ENCODE measurements at regions not wholly inside any gene's neighbourhood (a gene's known extent, or its start where the extent isn't known, plus 50 kb on each side); places are given as distances from the start of the nearest gene placed in this dataset.

GRCh38 chr6:169841251-169841650, 89.8 kb downstream of the ERMARD start:
- Histone ChIP-seq H3K36me3 (ENCODE audit: control insufficient read depth in 4 of 4, insufficient read depth in 4 of 4, low read length in 3 of 4) (no peaks in the 10 kb centered on the region), H3K9me3 (ENCODE audit: control extremely low read depth in 1 of 5, control insufficient read depth in 4 of 5, insufficient read depth in 2 of 5, low read depth in 1 of 5, low read length in 4 of 5) (no peaks in the 10 kb centered on the region), H3K4me3 (ENCODE audit: control insufficient read depth in 1 of 7, extremely low read depth in 1 of 7, insufficient read depth in 4 of 7, low read depth in 2 of 7, low read length in 6 of 7) (no peak overlapping the region), H3K4me1 (ENCODE audit: control extremely low read depth in 1 of 4, control insufficient read depth in 4 of 4, insufficient read depth in 4 of 4, low read length in 3 of 4) (no peaks in the 10 kb centered on the region), H3K27me3 (replicated peaks in 2 of 5; ENCODE audit: control insufficient read depth in 4 of 5, insufficient read depth in 5 of 5, low read length in 4 of 5) (peaks cover 0 to 28% (median 5%) of the 10 kb centered on the region in 5 experiments), H3K27ac (ENCODE audit: insufficient read depth in 1 of 2, low read depth in 1 of 2, low read length in 2 of 2, poor library complexity in 1 of 2, severe bottlenecking in 2 of 2) (no peak overlapping the region)
- ChIA-PET POLR2A (no interaction called here), CTCF (interaction anchor here (1.5 kb wide), 1 partner anchor 36 kb away, joined by 3 read pairs; no protein-coding TSS in a partner anchor)
- DNase-seq, result no peak
- WGBS (ENCODE audit: insufficient coverage), result 90% methylated on average over 6 of the region's 6 CpGs

- CTCF ChIA-PET, result no interaction called here
- POLR2A ChIA-PET, result no interaction called here
- 87% methylated on average over 11 of the region's 25 CpGs for WGBS (ENCODE audit: insufficient coverage)
- Histone ChIP-seq H3K4me3 (ENCODE audit: control insufficient read depth in 1 of 7, extremely low read depth in 1 of 7, insufficient read depth in 4 of 7, low read depth in 2 of 7, low read length in 6 of 7) (no peak overlapping the region), H3K4me1 (ENCODE audit: control extremely low read depth in 1 of 4, control insufficient read depth in 4 of 4, insufficient read depth in 4 of 4, low read length in 3 of 4) (no peaks in the 10 kb centered on the region), H3K27me3 (replicated peaks in 2 of 5; ENCODE audit: control insufficient read depth in 4 of 5, insufficient read depth in 5 of 5, low read length in 4 of 5) (peaks cover 0 to 31% (median 5%) of the 10 kb centered on the region in 5 experiments), H3K9me3 (ENCODE audit: control extremely low read depth in 1 of 5, control insufficient read depth in 4 of 5, insufficient read depth in 2 of 5, low read depth in 1 of 5, low read length in 4 of 5) (no peaks in the 10 kb centered on the region), H3K36me3 (ENCODE audit: control insufficient read depth in 4 of 4, insufficient read depth in 4 of 4, low read length in 3 of 4) (no peaks in the 10 kb centered on the region), H3K27ac (ENCODE audit: insufficient read depth in 1 of 2, low read depth in 1 of 2, low read length in 2 of 2, poor library complexity in 1 of 2, severe bottlenecking in 2 of 2) (no peak overlapping the region)
- no peak for DNase-seq
Observed at GRCh38 chr6:169839898-169840631, 88.6 kb downstream of the ERMARD start.

GRCh38 chr6:169839493-169839892, 88.1 kb downstream of the ERMARD start:
- H3K36me3 ChIP-seq (ENCODE audit: control insufficient read depth in 4 of 4, insufficient read depth in 4 of 4, low read length in 3 of 4), result no peaks in the 10 kb centered on the region
- ChIA-PET CTCF (no interaction called here), POLR2A (no interaction called here)
- no peak for DNase-seq
- H3K9me3 ChIP-seq (ENCODE audit: control extremely low read depth in 1 of 5, control insufficient read depth in 4 of 5, insufficient read depth in 2 of 5, low read depth in 1 of 5, low read length in 4 of 5), result no peaks in the 10 kb centered on the region
- H3K27ac ChIP-seq (ENCODE audit: insufficient read depth in 1 of 2, low read depth in 1 of 2, low read length in 2 of 2, poor library complexity in 1 of 2, severe bottlenecking in 2 of 2), result no peak overlapping the region
- no peak overlapping the region for H3K4me3 ChIP-seq (ENCODE audit: control insufficient read depth in 1 of 7, extremely low read depth in 1 of 7, insufficient read depth in 4 of 7, low read depth in 2 of 7, low read length in 6 of 7)
- 98% methylated on average over 10 of the region's 10 CpGs for WGBS (ENCODE audit: insufficient coverage)
- no peaks in the 10 kb centered on the region for H3K4me1 ChIP-seq (ENCODE audit: control extremely low read depth in 1 of 4, control insufficient read depth in 4 of 4, insufficient read depth in 4 of 4, low read length in 3 of 4)
- H3K27me3 ChIP-seq (replicated peaks in 2 of 5; ENCODE audit: control insufficient read depth in 4 of 5, insufficient read depth in 5 of 5, low read length in 4 of 5), result peaks cover 0 to 34% (median 7%) of the 10 kb centered on the region in 5 experiments

GRCh38 chr6:169839029-169839481, 87.6 kb downstream of the ERMARD start:
- no peaks in the 10 kb centered on the region for H3K4me1 ChIP-seq (ENCODE audit: control extremely low read depth in 1 of 4, control insufficient read depth in 4 of 4, insufficient read depth in 4 of 4, low read length in 3 of 4)
- H3K4me3 ChIP-seq (ENCODE audit: control insufficient read depth in 1 of 7, extremely low read depth in 1 of 7, insufficient read depth in 4 of 7, low read depth in 2 of 7, low read length in 6 of 7), result no peak overlapping the region
- 96% methylated on average over 27 of the region's 27 CpGs for WGBS (ENCODE audit: insufficient coverage)
- no peak overlapping the region for H3K27ac ChIP-seq (ENCODE audit: insufficient read depth in 1 of 2, low read depth in 1 of 2, low read length in 2 of 2, poor library complexity in 1 of 2, severe bottlenecking in 2 of 2)
- H3K36me3 ChIP-seq (ENCODE audit: control insufficient read depth in 4 of 4, insufficient read depth in 4 of 4, low read length in 3 of 4), result no peaks in the 10 kb centered on the region
- H3K9me3 ChIP-seq (ENCODE audit: control extremely low read depth in 1 of 5, control insufficient read depth in 4 of 5, insufficient read depth in 2 of 5, low read depth in 1 of 5, low read length in 4 of 5), result no peaks in the 10 kb centered on the region
- CTCF ChIA-PET, result no interaction called here
- DNase-seq, result no peak
- POLR2A ChIA-PET, result no interaction called here
- peaks cover 0 to 37% (median 9%) of the 10 kb centered on the region in 5 experiments for H3K27me3 ChIP-seq (replicated peaks in 2 of 5; ENCODE audit: control insufficient read depth in 4 of 5, insufficient read depth in 5 of 5, low read length in 4 of 5)

- WGBS (ENCODE audit: insufficient coverage), result 92% methylated on average over 26 of the region's 27 CpGs
- H3K9me3 ChIP-seq (ENCODE audit: control extremely low read depth in 1 of 5, control insufficient read depth in 4 of 5, insufficient read depth in 2 of 5, low read depth in 1 of 5, low read length in 4 of 5), result no peaks in the 10 kb centered on the region
- H3K36me3 ChIP-seq (ENCODE audit: control insufficient read depth in 4 of 4, insufficient read depth in 4 of 4, low read length in 3 of 4), result no peaks in the 10 kb centered on the region
- no peak for DNase-seq
- POLR2A ChIA-PET, result no interaction called here
- H3K4me3 ChIP-seq (ENCODE audit: control insufficient read depth in 1 of 7, extremely low read depth in 1 of 7, insufficient read depth in 4 of 7, low read depth in 2 of 7, low read length in 6 of 7), result no peak overlapping the region
- H3K27me3 ChIP-seq (replicated peaks in 2 of 5; ENCODE audit: control insufficient read depth in 4 of 5, insufficient read depth in 5 of 5, low read length in 4 of 5), result peaks cover 2 to 37% (median 7%) of the 10 kb centered on the region in 5 experiments
- CTCF ChIA-PET, result no interaction called here
- no peak overlapping the region for H3K27ac ChIP-seq (ENCODE audit: insufficient read depth in 1 of 2, low read depth in 1 of 2, low read length in 2 of 2, poor library complexity in 1 of 2, severe bottlenecking in 2 of 2)
- H3K4me1 ChIP-seq (ENCODE audit: control extremely low read depth in 1 of 4, control insufficient read depth in 4 of 4, insufficient read depth in 4 of 4, low read length in 3 of 4), result no peaks in the 10 kb centered on the region
Observed at GRCh38 chr6:169838346-169839028, 87.1 kb downstream of the ERMARD start.

- no peak for DNase-seq
- H3K4me3 ChIP-seq (ENCODE audit: control insufficient read depth in 1 of 7, extremely low read depth in 1 of 7, insufficient read depth in 4 of 7, low read depth in 2 of 7, low read length in 6 of 7), result no peak overlapping the region
- H3K9me3 ChIP-seq (ENCODE audit: control extremely low read depth in 1 of 5, control insufficient read depth in 4 of 5, insufficient read depth in 2 of 5, low read depth in 1 of 5, low read length in 4 of 5), result no peaks in the 10 kb centered on the region
- peaks cover 0 to 3% (median 1%) of the 10 kb centered on the region in 4 experiments for H3K4me1 ChIP-seq (ENCODE audit: control extremely low read depth in 1 of 4, control insufficient read depth in 4 of 4, insufficient read depth in 4 of 4, low read length in 3 of 4)
- no peak overlapping the region for H3K27ac ChIP-seq (ENCODE audit: insufficient read depth in 1 of 2, low read depth in 1 of 2, low read length in 2 of 2, poor library complexity in 1 of 2, severe bottlenecking in 2 of 2)
- CTCF ChIA-PET, result interaction anchor here (0.7 to 1.0 kb wide), 2 partner anchors 11 to 102 kb away, joined by 3 to 4 read pairs; no protein-coding TSS in a partner anchor
- WGBS (ENCODE audit: insufficient coverage), result 91% methylated on average over 17 of the region's 17 CpGs
- POLR2A ChIA-PET, result interaction anchor here (0.8 kb wide), 1 partner anchor 109 kb away, joined by 3 read pairs; no protein-coding TSS in a partner anchor
- H3K27me3 ChIP-seq (replicated peaks in 2 of 5; ENCODE audit: control insufficient read depth in 4 of 5, insufficient read depth in 5 of 5, low read length in 4 of 5), result peaks cover 2 to 29% (median 7%) of the 10 kb centered on the region in 5 experiments
- H3K36me3 ChIP-seq (ENCODE audit: control insufficient read depth in 4 of 4, insufficient read depth in 4 of 4, low read length in 3 of 4), result no peaks in the 10 kb centered on the region
Observed at GRCh38 chr6:169837529-169838250, 86.3 kb downstream of the ERMARD start.
